Lower leg skin (tissue), 3 donors: ENCODE measurements at regions not wholly inside any gene's neighbourhood (a gene's known extent, or its start where the extent isn't known, plus 50 kb on each side); places are given as distances from the start of the nearest gene placed in this dataset.

ENCODE experiments used
- POLR2A ChIP-seq, 2 donors: fragments of 450-650 bp; IDR thresholded peaks; one replicate each; pipeline ENCODE4 v1.6.1; 2016 to 2017; ENCODE audit warnings: antibody characterized with exemption in 2 of 2, mild to moderate bottlenecking in 1 of 2, moderate library complexity in 1 of 2
- TF ChIP-seq, protein P1 (sequence below), 3 donors: fragments of 450-650 bp; IDR thresholded peaks; one replicate each; pipeline ENCODE4 v1.5.1; 2016; ENCODE audit warnings: antibody characterized with exemption in 3 of 3, mild to moderate bottlenecking in 3 of 3, moderate library complexity in 2 of 3

DNA sequence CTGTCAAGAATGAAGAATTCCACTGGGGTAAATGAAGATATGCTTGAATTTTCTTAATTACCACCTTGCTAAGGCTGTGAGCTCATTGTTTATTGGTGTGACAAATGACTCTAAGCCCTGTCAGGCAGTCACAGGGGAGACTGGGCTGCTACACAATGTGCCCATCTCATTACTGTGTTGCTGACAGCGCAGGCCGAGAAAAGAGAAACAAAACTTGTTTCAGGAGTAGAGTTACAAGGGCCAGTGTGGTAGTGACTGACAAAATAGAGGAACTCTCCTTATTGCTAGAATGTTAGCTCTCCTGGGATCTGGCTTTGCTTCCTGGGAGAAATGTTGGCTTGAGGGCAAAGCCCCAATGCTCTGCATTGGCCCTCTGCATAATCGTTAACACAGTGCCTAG is 130.4 kb upstream of the CRBN start:
- TF ChIP-seq, protein P1, sequence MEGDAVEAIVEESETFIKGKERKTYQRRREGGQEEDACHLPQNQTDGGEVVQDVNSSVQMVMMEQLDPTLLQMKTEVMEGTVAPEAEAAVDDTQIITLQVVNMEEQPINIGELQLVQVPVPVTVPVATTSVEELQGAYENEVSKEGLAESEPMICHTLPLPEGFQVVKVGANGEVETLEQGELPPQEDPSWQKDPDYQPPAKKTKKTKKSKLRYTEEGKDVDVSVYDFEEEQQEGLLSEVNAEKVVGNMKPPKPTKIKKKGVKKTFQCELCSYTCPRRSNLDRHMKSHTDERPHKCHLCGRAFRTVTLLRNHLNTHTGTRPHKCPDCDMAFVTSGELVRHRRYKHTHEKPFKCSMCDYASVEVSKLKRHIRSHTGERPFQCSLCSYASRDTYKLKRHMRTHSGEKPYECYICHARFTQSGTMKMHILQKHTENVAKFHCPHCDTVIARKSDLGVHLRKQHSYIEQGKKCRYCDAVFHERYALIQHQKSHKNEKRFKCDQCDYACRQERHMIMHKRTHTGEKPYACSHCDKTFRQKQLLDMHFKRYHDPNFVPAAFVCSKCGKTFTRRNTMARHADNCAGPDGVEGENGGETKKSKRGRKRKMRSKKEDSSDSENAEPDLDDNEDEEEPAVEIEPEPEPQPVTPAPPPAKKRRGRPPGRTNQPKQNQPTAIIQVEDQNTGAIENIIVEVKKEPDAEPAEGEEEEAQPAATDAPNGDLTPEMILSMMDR (IDR thresholded peaks at IDR 0.05): no peak
- TF ChIP-seq POLR2A (IDR thresholded peaks at IDR 0.05): no peak
